KMS-11 (cell line): ENCODE measurements at regions not wholly inside any gene's neighbourhood (a gene's known extent, or its start where the extent isn't known, plus 50 kb on each side); places are given as distances from the start of the nearest gene placed in this dataset.
"Not testable (repeated sequence)": the region's sequence is repeated elsewhere in the genome, so short reads cannot be mapped to it uniquely, and the experiment has no call there.

Source experiments
- H2AFZ ChIP-seq: fragments of 200-600 bp; sonication (generic); 2 replicates; pipeline ENCODE4 v1.6.1; 2016; ENCODE audit warnings: antibody characterized with exemption, mixed run types, low read depth
- H3K27ac ChIP-seq: fragments of 200-600 bp; sonication (generic); 2 replicates; pipeline ENCODE4 v1.6.1; 2016; ENCODE audit warnings: mild to moderate bottlenecking, mixed run types
- H3K27me3 ChIP-seq: fragments of 200-600 bp; sonication (generic); 2 replicates; pipeline ENCODE4 v1.6.1; 2017; ENCODE audit warnings: mild to moderate bottlenecking, low read depth, mixed run types, moderate library complexity; ENCODE audit not compliant: insufficient read depth
- H3K36me3 ChIP-seq: fragments of 200-600 bp; sonication (generic); 2 replicates; pipeline ENCODE4 v1.6.1; 2017; ENCODE audit warnings: mild to moderate bottlenecking, mixed run types; ENCODE audit not compliant: insufficient read depth
- H3K4me1 ChIP-seq: fragments of 200-600 bp; sonication (generic); 2 replicates; pipeline ENCODE4 v1.6.1; 2016; ENCODE audit warnings: mild to moderate bottlenecking, low read depth, mixed run types; ENCODE audit not compliant: poor library complexity, severe bottlenecking
- H3K4me2 ChIP-seq: fragments of 200-600 bp; sonication (generic); 2 replicates; pipeline ENCODE4 v1.7.0; 2016; ENCODE audit warnings: mild to moderate bottlenecking, mixed run types
- H3K4me3 ChIP-seq: fragments of 200-600 bp; sonication (generic); IDR thresholded peaks from 2 replicates; pipeline ENCODE4 v1.6.1; 2017; ENCODE audit warnings: low read depth, low read length, mixed read lengths; ENCODE audit not compliant: insufficient read depth
- H3K79me2 ChIP-seq: fragments of 200-600 bp; sonication (generic); 2 replicates; pipeline ENCODE4 v1.6.1; 2016; ENCODE audit warnings: low read depth, mixed run types; ENCODE audit not compliant: insufficient read depth
- H3K9ac ChIP-seq: fragments of 200-600 bp; sonication (generic); 2 replicates; pipeline ENCODE4 v1.6.1; 2016; ENCODE audit warnings: mild to moderate bottlenecking, mixed run types
- H4K20me1 ChIP-seq: fragments of 200-600 bp; sonication (generic); 2 replicates; pipeline ENCODE4 v1.6.1; 2016; ENCODE audit warnings: mild to moderate bottlenecking, mixed run types; ENCODE audit not compliant: insufficient read depth

DNA sequence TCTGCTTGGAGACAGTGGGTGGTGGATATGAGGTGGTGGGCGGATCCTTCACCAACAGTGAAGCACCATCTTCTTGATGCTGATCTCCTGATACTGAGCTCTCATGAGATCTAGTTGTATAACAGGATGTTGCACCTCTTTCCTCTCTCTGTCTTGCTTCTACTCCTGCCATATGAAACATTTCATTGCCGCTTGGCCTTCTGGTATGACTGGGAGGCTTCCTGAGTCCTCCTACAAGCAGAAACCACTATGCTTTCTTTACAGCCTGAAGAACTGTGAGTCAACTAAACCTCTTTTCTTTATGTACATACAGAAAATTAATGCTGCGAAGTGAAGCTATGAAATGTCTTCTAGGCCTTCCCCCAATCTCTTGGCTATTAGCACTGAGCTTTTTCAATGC, 130.6 kb upstream of the ZNF519 start:
- H3K36me3 ChIP-seq, H3K9ac ChIP-seq, H3K27me3 ChIP-seq, H2AFZ ChIP-seq, H3K4me1 ChIP-seq, H4K20me1 ChIP-seq, H3K4me2 ChIP-seq, H3K79me2 ChIP-seq, H3K4me3 ChIP-seq, H3K27ac ChIP-seq: not testable (repeated sequence)

DNA sequence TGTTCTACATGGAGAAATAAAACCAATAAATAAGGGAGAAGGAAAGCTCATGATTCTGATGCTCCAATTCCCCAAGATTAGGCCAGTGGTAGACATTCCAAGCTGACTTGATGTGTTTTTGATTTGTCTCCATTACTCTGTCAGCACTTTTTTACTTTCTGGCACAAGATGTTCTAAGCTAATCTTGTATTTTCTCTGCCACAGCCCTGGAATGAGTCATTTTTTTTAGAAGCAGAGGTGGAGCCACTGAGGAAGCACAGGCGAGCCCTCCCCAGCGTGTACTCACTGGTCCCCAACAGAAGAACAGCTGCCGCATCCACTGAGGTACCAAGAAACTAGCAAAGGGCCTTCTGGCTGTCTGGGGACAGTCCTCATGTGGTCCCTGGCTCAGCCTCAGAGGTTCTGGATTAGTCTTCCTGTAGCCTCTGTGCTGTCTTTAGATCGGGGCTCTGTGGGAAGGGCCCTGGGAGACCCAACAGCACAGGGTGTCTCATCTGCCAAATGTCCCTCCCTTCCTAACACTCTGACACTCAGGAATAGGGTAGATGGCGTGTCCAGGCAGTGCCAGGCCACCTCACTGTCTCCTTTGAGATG, 117.9 kb upstream of the ZNF519 start:
- not testable (repeated sequence) for H3K4me2 ChIP-seq, H3K36me3 ChIP-seq, H3K27ac ChIP-seq, H3K27me3 ChIP-seq, H3K9ac ChIP-seq, H3K4me3 ChIP-seq, H2AFZ ChIP-seq, H3K79me2 ChIP-seq, H4K20me1 ChIP-seq, H3K4me1 ChIP-seq

DNA sequence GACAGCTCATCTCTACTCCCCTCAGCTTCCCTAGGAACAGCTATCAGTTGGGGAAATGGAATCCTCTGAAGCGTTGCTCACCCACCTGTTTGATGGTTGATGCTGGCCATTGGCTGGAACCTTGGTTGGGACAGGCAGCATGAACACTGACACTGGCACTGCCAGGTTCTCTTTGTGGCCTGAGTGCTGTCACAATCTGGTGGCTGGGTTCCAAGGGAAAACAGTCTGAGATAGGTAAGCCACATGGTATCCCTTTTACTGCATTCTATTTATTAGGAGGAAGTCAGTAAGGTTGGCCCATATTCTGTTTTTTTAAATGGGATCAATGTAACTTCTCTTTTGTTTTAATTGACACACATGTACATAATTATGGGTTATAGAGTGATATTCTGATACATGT, 107.0 kb upstream of the ZNF519 start:
- not testable (repeated sequence) for H4K20me1 ChIP-seq, H3K4me2 ChIP-seq, H3K4me3 ChIP-seq

DNA sequence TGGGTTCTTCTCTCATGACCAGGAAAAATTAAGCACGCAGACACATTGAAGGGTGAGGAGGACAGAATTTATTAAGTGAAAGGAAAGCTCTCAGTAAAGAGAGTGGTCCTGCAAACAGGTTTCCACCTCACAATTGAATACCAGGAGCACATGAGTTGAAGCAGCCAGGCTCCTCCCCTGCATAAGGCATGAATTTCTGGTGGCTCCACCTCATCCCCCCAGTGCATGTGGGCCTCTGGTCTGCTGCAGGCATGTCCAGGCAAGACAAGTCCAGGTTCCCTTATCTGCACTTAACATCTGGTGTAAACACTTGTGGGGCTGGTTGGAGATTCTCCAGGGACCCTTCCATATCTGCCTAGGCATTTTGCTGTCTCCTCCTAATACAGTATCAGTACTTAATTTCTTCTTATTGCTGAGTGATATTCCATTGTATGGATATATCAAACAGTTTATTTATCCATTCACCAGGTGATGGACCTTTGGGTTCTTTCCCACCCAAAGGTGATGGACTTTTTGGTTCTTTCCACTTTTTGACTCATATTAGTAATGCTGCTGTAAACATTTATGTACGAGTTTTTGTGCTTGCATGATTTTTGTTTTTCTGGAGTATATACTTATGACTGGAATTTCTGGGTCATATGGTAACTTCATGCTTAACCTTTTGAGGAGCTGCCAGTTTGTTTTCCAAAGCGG, 104.3 kb upstream of the ZNF519 start:
- not testable (repeated sequence) for H3K4me2 ChIP-seq, H3K27ac ChIP-seq, H3K36me3 ChIP-seq, H2AFZ ChIP-seq, H4K20me1 ChIP-seq, H3K27me3 ChIP-seq, H3K4me3 ChIP-seq, H3K79me2 ChIP-seq, H3K9ac ChIP-seq
- peaks cover 31% of the 10 kb centered on the region for H3K4me1 ChIP-seq

More for the DNA sequence above, 107.0 kb upstream of the ZNF519 start:
- H3K79me2 ChIP-seq, H3K27me3 ChIP-seq, H3K9ac ChIP-seq, H3K27ac ChIP-seq, H2AFZ ChIP-seq, H3K36me3 ChIP-seq: not testable (repeated sequence)
- H3K4me1 ChIP-seq, result peaks cover 31% of the 10 kb centered on the region

DNA sequence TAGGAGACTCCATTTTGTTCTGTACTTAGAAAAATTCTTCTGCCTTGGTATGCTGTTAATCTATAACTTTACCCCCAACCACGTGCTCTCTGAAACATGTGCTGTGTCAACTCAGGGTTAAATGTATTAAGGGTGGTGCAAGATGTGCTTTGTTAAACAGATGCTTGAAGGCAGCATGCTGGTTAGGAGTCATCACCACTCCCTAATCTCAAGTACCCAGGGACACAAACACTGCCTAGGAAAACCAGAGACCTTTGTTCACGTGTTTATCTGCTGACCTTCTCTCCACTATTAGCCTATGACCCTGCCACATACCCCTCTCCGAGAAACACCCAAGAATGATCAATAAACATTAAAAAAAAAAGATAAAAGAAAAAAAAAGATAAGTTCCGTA, 93.0 kb upstream of the ZNF519 start:
- not testable (repeated sequence) for H3K4me1 ChIP-seq, H3K27ac ChIP-seq, H3K9ac ChIP-seq, H3K4me2 ChIP-seq, H3K27me3 ChIP-seq, H2AFZ ChIP-seq, H3K79me2 ChIP-seq, H3K4me3 ChIP-seq, H4K20me1 ChIP-seq, H3K36me3 ChIP-seq

DNA sequence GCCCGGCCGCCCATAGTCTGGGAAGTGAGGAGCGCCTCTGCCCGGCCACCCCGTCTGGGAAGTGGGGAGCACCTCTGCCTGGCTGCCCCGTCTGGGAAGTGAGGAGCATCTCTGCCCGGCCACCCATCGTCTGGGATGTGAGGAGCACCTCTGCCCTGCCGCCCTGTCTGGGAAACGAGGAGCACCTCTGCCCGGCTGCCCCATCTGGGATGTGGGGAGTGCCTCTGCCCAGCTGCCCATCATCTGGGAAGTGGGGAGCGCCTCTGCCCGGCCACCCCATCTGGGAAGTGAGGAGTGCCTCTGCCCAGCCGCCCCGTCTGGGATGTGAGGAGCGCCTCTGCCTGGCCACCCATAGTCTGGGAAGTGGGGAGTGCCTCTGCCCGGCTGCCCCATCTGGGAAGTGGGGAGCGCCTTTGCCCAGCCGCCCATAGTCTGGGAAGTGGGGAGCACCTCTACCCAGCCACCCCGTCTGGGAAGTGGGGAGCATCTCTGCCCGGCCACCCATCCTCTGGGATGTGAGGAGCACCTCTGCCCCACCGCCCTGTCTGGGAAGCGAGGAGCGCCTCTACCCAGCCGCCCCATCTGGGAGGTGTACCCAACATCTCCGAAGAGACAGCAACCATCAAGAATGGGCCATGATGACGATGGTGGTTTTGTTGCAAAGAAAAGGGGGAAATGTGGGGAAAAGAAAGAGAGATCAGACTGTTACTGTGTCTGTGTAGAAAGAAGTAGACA, 92.5 kb upstream of the ZNF519 start:
- not testable (repeated sequence) for H2AFZ ChIP-seq, H4K20me1 ChIP-seq, H3K79me2 ChIP-seq, H3K27me3 ChIP-seq, H3K4me1 ChIP-seq, H3K36me3 ChIP-seq, H3K4me2 ChIP-seq, H3K4me3 ChIP-seq, H3K27ac ChIP-seq, H3K9ac ChIP-seq

DNA sequence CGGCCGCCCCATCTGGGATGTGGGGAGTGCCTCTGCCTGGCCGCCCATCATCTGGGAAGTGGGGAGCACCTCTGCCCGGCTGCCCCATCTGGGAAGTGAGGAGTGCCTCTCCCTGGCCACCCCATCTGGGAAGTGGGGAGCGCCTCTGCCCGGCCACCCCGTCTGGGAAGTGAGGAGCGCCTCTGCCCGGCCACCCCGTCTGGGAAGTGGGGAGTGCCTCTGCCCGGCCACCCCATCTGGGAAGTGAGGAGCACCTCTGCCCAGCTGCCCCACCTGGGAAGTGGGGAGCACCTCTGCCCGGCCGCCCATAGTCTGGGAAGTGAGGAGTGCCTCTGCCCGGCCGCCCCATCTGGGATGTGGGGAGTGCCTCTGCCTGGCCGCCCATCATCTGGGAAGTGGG, 91.7 kb upstream of the ZNF519 start:
- H3K79me2 ChIP-seq, H4K20me1 ChIP-seq, H3K27me3 ChIP-seq, H2AFZ ChIP-seq, H3K36me3 ChIP-seq, H3K4me2 ChIP-seq, H3K4me1 ChIP-seq, H3K27ac ChIP-seq, H3K9ac ChIP-seq, H3K4me3 ChIP-seq: not testable (repeated sequence)

DNA sequence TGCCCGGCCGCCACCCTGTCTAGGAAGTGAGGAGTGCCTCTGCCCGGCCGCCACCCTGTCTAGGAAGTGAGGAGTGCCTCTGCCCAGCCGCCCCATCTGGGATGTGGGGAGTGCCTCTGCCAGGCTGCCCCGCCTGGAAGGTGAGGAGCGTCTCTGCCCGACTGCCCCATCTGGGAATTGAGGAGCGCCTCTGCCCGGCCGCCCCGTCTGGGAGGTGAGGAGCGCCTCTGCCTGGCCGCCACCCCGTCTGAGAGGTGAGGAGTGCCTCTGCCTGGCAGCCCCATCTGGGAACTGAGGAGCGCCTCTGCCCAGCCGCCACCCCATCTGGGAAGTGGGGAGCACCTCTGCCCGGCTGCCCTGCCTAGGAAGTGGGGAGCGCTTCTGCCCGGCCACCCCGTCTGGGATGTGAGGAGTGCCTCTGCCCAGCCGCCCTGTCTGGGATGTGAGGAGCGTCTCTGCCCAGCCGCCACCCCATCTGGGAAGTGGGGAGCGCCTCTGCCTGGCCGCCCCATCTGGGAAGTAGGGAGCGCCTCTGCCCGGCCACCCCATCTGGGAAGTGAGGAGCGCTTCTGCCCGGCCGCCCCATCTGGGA, 91.1 kb upstream of the ZNF519 start:
- H3K79me2 ChIP-seq, H3K27me3 ChIP-seq, H3K36me3 ChIP-seq: not testable (repeated sequence)

DNA sequence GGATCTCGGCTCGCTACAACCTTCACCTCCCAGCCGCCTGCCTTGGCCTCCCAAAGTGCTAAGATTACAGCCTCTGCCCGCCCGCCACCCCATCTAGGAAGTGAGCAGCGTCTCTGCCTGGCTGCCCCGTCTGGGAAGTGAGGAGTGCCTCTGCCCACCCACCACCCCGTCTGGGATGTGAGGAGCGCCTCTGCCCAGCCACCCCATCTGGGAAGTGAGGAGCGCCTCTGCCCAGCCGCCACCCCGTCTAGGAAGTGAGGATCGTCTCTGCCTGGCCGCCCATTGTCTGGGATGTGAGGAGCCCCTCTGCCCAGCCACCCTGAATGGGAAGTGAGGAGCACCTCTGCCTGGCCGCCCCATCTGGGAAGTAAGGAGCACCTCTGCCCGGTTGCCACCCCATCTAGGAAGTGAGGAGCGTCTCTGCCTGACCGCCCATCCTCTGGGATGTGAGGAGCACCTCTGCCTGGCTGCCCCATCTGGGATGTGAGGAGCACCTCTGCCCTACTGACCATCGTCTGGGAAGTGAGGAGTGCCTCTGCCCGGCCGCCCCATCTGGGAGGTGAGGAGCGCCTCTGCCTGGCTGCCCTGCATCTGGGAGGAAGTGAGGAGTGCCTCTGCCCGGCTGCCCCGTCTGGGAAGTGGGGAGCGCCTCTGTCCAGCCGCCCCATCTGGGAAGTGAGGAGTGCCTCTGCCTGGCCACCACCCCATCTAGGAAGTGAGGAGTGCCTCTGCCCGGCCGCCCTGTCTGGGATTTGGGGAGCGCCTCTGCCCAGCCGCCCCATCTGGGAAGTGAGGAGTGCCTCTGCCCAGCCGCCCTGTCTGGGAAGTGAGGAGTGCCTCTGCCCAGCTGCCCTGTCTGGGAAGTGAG, 90.4 kb upstream of the ZNF519 start:
- not testable (repeated sequence) for H3K27me3 ChIP-seq, H3K36me3 ChIP-seq, H3K4me2 ChIP-seq, H3K79me2 ChIP-seq, H3K9ac ChIP-seq, H3K27ac ChIP-seq, H2AFZ ChIP-seq, H3K4me3 ChIP-seq, H4K20me1 ChIP-seq, H3K4me1 ChIP-seq

More for the DNA sequence above, 91.1 kb upstream of the ZNF519 start:
- not testable (repeated sequence) for H4K20me1 ChIP-seq, H3K4me1 ChIP-seq, H3K4me3 ChIP-seq, H3K27ac ChIP-seq, H2AFZ ChIP-seq, H3K4me2 ChIP-seq, H3K9ac ChIP-seq
